Stimulated activated CD8-positive, alpha-beta memory T cell treated with anti-CD3 and anti-CD28 coated beads, Interleukin-12 subunit alpha, Interleukin-12 subunit beta, amount 100 ng/mL, for 1 hour (primary cell): ENCODE measurements at regions not wholly inside any gene's neighbourhood (a gene's known extent, or its start where the extent isn't known, plus 50 kb on each side); places are given as distances from the start of the nearest gene placed in this dataset.
"Not testable (repeated sequence)": the region's sequence is repeated elsewhere in the genome, so short reads cannot be mapped to it uniquely, and the experiment has no call there.

Source experiments
- DNase-seq: peaks from one replicate; pipeline ENCODE4 v3.0.0-alpha.2; 2020; ENCODE audit warnings: low read depth

- no peak for DNase-seq
Measured at GRCh38 chr13:21879263-21879914, 208.5 kb downstream of the FGF9 start.

- no peak for DNase-seq
Measured at GRCh38 chr13:21882766-21883165, 211.9 kb downstream of the FGF9 start.

GRCh38 chr13:21883713-21884112 is 212.8 kb downstream of the FGF9 start:
- no peak for DNase-seq

- DNase-seq = no peak
Measured at GRCh38 chr13:21884299-21884909, 213.5 kb downstream of the FGF9 start.

- DNase-seq = no peak
Measured at GRCh38 chr13:21884965-21885567, 214.2 kb downstream of the FGF9 start.

GRCh38 chr13:21885714-21886224 is 214.9 kb downstream of the FGF9 start:
- DNase-seq = no peak

GRCh38 chr13:21889651-21890050 is 218.8 kb downstream of the FGF9 start:
- DNase-seq = no peak

- DNase-seq = not testable (repeated sequence)
Measured at GRCh38 chr13:21890220-21890619, 219.3 kb downstream of the FGF9 start.

- DNase-seq = no peak
Measured at GRCh38 chr13:21894091-21894490, 223.2 kb downstream of the FGF9 start.

GRCh38 chr13:21894703-21895699 is 224.1 kb downstream of the FGF9 start:
- DNase-seq = no peak

GRCh38 chr13:21895779-21896178 is 224.9 kb downstream of the FGF9 start:
- no peak for DNase-seq

GRCh38 chr13:21897161-21897560 is 226.3 kb downstream of the FGF9 start:
- no peak for DNase-seq

GRCh38 chr13:21898459-21898858 is 227.6 kb downstream of the FGF9 start:
- no peak for DNase-seq

GRCh38 chr13:21898945-21899344 is 228.1 kb downstream of the FGF9 start:
- no peak for DNase-seq

- no peak for DNase-seq
Measured at GRCh38 chr13:21901336-21901735, 230.5 kb downstream of the FGF9 start.

GRCh38 chr13:21901811-21902708 is 231.2 kb downstream of the FGF9 start:
- no peak for DNase-seq

- no peak for DNase-seq
Measured at GRCh38 chr13:21902709-21903098, 231.8 kb downstream of the FGF9 start.

- no peak for DNase-seq
Measured at GRCh38 chr13:21905486-21905885, 234.6 kb downstream of the FGF9 start.

GRCh38 chr13:21909331-21909730 is 238.5 kb downstream of the FGF9 start:
- DNase-seq = no peak

- DNase-seq = no peak
Measured at GRCh38 chr13:21910546-21910945, 239.7 kb downstream of the FGF9 start.

- no peak for DNase-seq
Measured at GRCh38 chr13:21911646-21912298, 240.9 kb downstream of the FGF9 start.
